PC-9 (cell line): ENCODE measurements at regions not wholly inside any gene's neighbourhood (a gene's known extent, or its start where the extent isn't known, plus 50 kb on each side); places are given as distances from the start of the nearest gene placed in this dataset.

Experiments used
- CTCF ChIP-seq: fragments of 200-600 bp; sonication (generic); conservative IDR thresholded peaks from 2 replicates; pipeline ENCODE4 v1.6.1; 2017; ENCODE audit warnings: mixed run types, antibody characterized with exemption, mild to moderate bottlenecking, moderate library complexity
- EZH2 ChIP-seq: fragments of 200-600 bp; sonication (generic); IDR thresholded peaks from 2 replicates; pipeline ENCODE4 v1.8.0; 2017; ENCODE audit warnings: antibody characterized with exemption, low read depth

GRCh38 chr4:82005158-82005557 is 368.6 kb downstream of the HNRNPD start:
- TF ChIP-seq CTCF (no peak), EZH2 (no peak)
